ENCODE measurements at regions not wholly inside any gene's neighbourhood (a gene's known extent, or its start where the extent isn't known, plus 50 kb on each side); places are given as distances from the start of the nearest gene placed in this dataset.

DNA sequence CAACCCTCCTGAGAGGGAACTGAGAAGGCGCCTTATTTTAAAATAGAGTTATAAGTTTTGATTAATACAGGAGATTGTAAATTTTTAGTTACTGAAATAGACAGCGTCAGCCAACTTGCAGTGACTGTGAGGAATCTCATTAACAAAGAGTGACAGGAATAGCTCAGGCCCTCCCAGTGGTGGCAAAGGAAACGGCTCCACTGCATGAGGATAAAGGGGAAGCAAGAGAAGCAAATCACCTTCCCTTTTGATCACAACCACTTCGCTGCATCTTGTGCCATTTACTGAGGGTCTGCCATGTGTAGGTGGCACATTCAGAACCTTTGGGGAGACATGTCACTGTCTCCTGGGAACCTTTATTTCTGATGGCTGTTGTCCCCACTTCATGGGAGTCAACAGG is 612.4 kb upstream of the RAB6C start:
- no peak for TF ChIP-seq EZH2 (IDR thresholded peaks at IDR 0.05; ENCODE audit: low read length)
- TF ChIP-seq, protein P1, sequence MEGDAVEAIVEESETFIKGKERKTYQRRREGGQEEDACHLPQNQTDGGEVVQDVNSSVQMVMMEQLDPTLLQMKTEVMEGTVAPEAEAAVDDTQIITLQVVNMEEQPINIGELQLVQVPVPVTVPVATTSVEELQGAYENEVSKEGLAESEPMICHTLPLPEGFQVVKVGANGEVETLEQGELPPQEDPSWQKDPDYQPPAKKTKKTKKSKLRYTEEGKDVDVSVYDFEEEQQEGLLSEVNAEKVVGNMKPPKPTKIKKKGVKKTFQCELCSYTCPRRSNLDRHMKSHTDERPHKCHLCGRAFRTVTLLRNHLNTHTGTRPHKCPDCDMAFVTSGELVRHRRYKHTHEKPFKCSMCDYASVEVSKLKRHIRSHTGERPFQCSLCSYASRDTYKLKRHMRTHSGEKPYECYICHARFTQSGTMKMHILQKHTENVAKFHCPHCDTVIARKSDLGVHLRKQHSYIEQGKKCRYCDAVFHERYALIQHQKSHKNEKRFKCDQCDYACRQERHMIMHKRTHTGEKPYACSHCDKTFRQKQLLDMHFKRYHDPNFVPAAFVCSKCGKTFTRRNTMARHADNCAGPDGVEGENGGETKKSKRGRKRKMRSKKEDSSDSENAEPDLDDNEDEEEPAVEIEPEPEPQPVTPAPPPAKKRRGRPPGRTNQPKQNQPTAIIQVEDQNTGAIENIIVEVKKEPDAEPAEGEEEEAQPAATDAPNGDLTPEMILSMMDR (optimal IDR thresholded peaks at IDR 0.05 in 1 of 3, IDR thresholded peaks at IDR 0.05 in 1 of 3, conservative IDR thresholded peaks at IDR 0.05 in 1 of 3; ENCODE audit: extremely low read depth in 1 of 3, insufficient read depth in 2 of 3, low read length in 3 of 3): no peak
